Retinal pigment epithelial cell (primary cell): ENCODE measurements at regions not wholly inside any gene's neighbourhood (a gene's known extent, or its start where the extent isn't known, plus 50 kb on each side); places are given as distances from the start of the nearest gene placed in this dataset.

ENCODE experiments used
- DNase-seq: peaks from one replicate; pipeline ENCODE4 v3.0.0-alpha.2; 2010; ENCODE audit warnings: low read depth
- H3K4me3 ChIP-seq: 2 replicates; pipeline ENCODE4 v1.5.1; 2011; ENCODE audit warnings: mild to moderate bottlenecking, low read length, control low read depth, moderate library complexity
- CTCF ChIP-seq: conservative IDR thresholded peaks from 2 replicates; pipeline ENCODE4 v1.5.1; 2011; ENCODE audit warnings: low read depth, low read length, control low read depth, inconsistent platforms

DNA sequence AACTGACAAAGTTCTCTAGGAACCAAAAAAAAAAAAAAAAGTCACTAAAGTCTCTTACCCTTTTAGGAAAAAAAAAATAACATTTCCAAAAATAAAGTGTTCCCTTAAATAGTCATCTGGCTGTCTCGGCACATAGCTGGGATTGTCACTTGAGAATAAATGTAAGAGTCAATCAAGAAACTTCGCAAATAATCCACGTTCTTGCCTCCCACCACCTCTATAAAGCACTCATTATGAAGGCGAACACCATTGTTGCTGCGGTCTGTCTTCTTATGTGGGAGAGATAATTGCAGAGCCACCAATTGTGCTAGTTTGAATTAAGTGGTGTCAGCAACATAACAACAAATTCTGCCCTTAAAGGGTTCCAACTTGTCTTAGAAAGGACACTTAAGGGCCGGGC lies 163.7 kb downstream of the FBXO15 start:
- no peak for TF ChIP-seq CTCF
- no peak for DNase-seq
- no peak overlapping the region for H3K4me3 ChIP-seq

GRCh38 chr18:73983496-73983895 lies 164.1 kb downstream of the FBXO15 start:
- H3K4me3 ChIP-seq: no peak overlapping the region
- no peak for TF ChIP-seq CTCF
- DNase-seq: no peak

DNA sequence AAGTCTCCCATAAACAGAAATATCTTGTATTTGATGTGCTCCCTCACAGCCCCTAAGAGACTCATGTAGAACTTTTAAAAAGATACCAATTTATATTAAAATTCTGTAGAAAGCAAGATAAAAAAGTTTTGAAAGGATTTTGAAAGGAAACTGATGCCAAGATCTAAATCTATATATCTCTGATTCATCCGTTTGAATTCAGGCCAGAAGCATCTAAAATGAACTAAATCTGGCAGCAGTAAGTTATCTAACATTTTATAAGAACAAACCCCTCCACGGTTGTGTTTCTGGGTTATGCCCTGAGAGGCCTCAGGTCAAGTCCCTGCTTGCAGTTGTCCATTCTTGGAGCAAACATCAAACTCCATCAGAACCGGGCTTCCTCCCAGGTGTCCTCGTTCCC lies 165.8 kb downstream of the FBXO15 start:
- no peak for TF ChIP-seq CTCF
- no peak for DNase-seq

DNA sequence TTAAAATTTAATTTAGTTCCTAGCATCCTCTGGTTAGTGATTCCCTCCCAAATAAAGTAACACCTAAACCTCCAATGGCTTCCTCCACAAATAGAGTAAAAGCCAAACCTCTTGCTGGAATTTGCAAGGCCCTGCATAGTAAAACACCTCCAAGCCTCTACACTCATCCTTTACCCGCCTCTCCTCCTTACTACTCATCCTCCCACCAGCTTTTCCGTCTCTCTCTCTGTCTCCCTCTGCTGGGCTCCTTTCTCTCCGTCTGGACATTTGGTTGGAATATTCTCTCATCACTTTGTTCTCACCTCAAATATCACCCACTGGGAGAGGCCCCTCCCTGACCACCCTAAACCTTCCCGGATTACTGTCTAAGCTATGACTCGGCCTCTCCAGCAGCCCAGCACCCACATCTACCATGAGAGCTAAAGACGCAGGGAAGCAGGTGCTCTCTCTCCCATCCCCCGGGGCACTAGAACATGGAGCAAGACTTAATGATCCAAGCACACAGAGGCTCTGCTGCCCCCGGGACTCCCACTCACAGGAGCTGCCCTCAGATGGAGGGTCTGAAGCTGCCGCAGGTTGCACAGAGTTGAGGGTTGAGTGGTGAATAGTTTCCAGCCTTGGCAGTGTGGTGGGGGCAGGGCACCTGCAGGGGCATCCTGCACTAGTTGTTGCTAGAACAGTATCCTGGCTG lies 167.2 kb downstream of the FBXO15 start:
- no peak for DNase-seq
- peak; percentile 37 for TF ChIP-seq CTCF
- H3K4me3 ChIP-seq: no peak overlapping the region

More for the DNA sequence above, 165.8 kb downstream of the FBXO15 start:
- no peak overlapping the region for H3K4me3 ChIP-seq

GRCh38 chr18:73979742-73980141 lies 167.9 kb downstream of the FBXO15 start:
- no peak for TF ChIP-seq CTCF
- DNase-seq: no peak
- no peak overlapping the region for H3K4me3 ChIP-seq

GRCh38 chr18:73976433-73976832 lies 171.2 kb downstream of the FBXO15 start:
- no peak overlapping the region for H3K4me3 ChIP-seq
- no peak for TF ChIP-seq CTCF
- no peak for DNase-seq

- DNase-seq: no peak
- no peak for TF ChIP-seq CTCF
- no peak overlapping the region for H3K4me3 ChIP-seq
These were observed 172.4 kb downstream of the FBXO15 start for GRCh38 chr18:73975266-73975665.
